ENCODE measurements at regions not wholly inside any gene's neighbourhood (a gene's known extent, or its start where the extent isn't known, plus 50 kb on each side); places are given as distances from the start of the nearest gene placed in this dataset.
"Not testable (repeated sequence)": the region's sequence is repeated elsewhere in the genome, so short reads cannot be mapped to it uniquely, and the experiment has no call there.

- no peak for DNase-seq
Observed at GRCh38 chr7:152502813-152503790, 67.3 kb upstream of the KMT2C start.

GRCh38 chr7:152501506-152501905 lies 65.7 kb upstream of the KMT2C start:
- no peak for DNase-seq

GRCh38 chr7:152499969-152500368 lies 64.2 kb upstream of the KMT2C start:
- DNase-seq = not testable (repeated sequence)

GRCh38 chr7:152495867-152496266 lies 60.1 kb upstream of the KMT2C start:
- no peak for DNase-seq

- DNase-seq = no peak
Observed at GRCh38 chr7:152492952-152493351, 57.1 kb upstream of the KMT2C start.

- no peak for DNase-seq
Observed at GRCh38 chr7:152489044-152489443, 53.2 kb upstream of the KMT2C start.

- DNase-seq = no peak
Observed at GRCh38 chr7:152486968-152487367, 51.2 kb upstream of the KMT2C start.

- DNase-seq = no peak
Observed at GRCh38 chr7:152485826-152486225, 50.0 kb upstream of the KMT2C start.
